GM20431 (cell line): ENCODE measurements at regions not wholly inside any gene's neighbourhood (a gene's known extent, or its start where the extent isn't known, plus 50 kb on each side); places are given as distances from the start of the nearest gene placed in this dataset.
"Not testable (repeated sequence)": the region's sequence is repeated elsewhere in the genome, so short reads cannot be mapped to it uniquely, and the experiment has no call there.

Experiments used
- in situ Hi-C: fragments of 300-500 bp; cut with MseI, MboI; formaldehyde crosslinking; loops from one replicate; pipeline ENCODE4 v1.15.0; 2020; ENCODE audit warnings: low sequenced_read_pairs; ENCODE audit not compliant: unreplicated experiment

DNA sequence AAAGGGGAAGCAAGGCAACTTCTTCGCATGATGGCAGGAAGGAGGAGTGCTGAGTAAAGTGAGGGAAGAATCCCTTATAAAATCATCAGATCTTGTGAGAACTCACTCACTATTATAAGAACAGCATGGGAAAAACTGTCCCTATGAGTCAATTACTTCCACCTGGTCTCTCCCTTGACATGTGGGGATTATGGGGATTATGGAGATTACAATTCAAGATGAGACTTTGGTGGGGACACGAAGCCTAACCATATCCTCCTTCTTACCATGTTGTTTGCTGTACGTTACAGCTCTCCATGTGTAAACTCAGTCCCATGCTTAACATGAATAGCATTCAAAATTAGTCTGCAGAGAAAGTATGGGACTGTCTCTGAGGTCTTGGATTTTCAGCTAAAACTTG lies 1096.8 kb upstream of the ACVR2A start:
- in situ Hi-C loops, result no loop called here

DNA sequence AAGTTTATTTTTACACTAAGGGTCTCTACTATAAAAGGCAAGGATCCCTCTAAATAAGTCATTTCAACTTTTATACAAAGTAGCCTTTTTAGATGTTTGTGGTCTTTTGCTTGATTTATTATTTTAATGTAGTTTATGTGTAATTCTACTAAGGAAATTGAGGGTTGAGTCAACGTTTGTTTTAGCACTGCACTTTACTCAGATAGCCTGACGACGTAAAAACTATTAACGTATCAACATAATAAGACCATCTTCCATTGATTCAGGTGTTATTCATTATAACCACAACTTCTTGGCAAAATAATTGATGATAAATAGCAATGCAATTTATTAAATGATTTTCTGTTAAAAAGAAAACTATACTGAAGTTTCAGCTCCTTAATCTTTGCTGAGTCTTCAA lies 1103.6 kb upstream of the ACVR2A start:
- in situ Hi-C loops, result no loop called here

DNA sequence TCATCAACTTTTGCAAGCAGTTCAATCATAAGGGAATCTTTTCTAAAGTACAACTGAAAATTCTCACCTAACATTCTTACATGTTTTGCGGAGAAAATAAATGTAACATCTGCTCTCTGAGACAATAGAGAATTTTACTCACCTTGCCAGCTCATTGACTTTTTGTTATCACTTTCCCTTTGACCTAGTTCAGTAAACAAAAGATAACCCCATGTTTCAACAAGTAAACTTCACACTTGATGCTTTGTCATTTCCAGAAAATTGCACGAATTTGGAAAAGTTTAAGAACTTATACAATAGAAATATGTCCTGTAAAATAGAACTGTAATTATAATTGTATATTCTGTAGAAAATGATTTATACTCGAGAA lies 1110.0 kb upstream of the ACVR2A start:
- in situ Hi-C loops, result no loop called here

DNA sequence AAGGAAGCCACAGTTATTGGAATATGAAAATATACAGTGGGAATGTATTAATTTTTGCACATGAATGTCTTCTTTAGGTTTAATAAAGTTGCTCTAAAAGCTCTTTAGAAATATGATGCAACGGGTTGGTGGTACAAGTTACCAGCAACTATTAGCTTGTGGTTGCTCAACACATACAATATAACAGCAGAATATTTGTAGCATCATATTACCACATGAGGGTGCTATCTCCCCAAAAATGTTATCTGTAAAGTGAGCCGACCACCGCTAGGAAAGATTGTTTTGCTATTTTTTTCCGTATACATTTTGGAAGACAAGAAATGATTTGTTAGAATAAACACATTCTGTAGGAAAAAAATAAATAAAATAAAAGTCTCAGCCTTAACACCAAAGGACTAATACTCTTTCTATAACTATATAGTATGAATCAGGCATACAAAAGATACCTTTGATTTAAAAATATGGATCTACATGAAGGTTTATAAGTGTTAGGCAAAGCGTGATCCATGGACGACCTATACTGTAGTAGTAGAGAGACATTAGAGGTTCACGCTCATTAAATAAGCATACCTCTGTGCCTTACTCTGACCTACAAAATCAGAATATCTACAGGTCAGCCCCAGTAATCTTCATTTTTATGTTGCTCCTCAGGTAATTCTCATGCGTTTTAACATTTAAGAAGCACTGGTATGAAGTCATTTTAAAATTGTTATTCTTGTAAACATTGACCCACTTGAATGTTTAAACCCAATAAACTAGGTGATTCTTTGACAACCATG lies 1110.6 kb upstream of the ACVR2A start:
- in situ Hi-C loops, result no loop called here

DNA sequence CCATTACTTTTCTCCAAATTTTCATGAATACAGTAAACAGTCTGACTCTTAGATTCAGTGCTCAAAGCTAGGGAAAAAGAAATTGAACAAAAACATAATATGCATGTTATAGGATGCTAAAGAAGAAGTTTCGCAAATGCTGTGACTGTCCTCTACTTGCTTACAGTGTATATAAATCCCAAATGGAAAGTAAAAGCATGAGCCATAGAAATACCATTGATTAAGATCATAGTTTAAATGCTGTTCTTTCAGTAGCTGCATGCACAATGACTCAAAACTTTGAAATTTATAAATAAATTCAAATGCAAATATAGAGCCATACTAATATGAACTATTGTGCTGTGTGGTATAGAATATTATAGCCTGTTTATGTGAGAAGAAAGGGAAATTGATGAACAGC lies 1113.9 kb upstream of the ACVR2A start:
- in situ Hi-C loops, result no loop called here

DNA sequence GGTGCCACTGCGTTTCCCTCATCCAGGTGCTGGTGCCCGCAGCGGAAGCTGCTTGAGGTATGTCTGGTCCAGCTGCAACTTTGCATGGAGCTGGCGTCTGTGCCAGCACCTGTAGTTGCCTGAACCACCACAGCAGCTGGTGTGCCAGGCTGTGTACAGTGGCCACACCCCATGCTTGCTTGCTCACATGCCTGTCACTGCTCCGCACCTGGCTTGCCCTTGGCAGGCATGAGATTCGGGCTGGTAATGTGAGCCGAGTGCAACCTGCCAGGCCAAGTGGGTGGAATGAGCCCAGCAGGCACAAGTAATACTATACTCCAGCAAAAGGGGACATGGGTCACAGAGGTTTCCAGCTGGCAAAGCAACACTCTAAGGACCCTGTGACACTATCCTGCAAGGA lies 1123.3 kb upstream of the ACVR2A start:
- in situ Hi-C loops, result no loop called here

DNA sequence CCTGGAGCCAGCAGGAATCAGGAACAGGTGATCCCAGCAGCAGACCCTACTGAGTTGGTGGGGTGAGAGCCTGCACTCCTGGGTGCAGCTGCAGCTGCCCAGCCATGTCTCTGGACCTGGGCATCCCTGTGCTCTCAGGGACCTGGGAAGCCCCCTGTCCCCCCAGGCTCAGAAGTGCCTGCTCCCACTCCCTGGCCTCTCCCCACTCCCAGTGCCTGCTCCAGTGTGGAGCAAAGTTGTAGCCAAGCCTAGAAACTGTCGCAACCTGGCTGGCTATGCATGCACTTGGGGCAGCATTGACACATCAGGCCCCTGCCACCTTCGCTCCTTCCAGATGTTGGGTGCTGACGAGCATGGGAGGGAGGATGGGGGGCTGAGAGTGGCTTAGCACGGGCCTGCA lies 1124.7 kb upstream of the ACVR2A start:
- in situ Hi-C loops, result no loop called here

DNA sequence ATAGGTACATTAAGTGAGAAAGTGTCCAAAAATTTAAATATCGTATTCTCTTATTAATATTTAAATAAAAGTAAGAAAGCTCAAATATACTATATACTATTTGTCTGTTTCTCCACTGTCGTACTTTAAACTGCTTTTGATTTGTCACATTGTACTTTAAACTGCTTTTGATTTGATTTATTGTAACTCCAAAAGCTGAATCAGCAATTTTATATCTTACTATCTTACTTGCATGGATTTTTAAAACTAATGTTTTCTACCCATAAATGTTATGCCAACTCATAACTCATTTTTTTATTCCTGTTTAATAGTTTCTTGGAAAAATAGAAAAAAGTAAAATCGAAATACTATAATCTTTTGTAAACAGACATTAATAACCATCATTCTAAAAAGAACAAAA lies 1128.2 kb upstream of the ACVR2A start:
- in situ Hi-C loops, result no loop called here

DNA sequence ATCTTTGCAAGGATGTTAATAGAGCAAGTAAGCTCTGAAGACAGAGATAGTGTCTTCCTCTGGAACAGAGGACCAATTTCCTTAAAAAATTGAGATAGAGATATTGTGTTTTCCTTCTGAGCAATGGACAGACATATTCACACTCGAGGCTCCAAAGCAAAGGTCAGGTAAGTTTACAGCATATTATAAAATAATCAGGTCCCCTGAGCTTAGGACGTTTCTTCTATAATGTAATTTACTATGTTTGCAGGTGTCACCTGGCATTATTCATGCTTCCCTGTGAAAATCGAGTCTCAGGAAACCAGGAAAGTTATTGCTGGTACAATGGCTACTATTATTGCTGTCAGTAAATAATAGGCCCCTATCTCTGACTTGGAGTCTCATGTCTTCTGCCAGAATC lies 1135.8 kb upstream of the ACVR2A start:
- in situ Hi-C loops, result no loop called here

DNA sequence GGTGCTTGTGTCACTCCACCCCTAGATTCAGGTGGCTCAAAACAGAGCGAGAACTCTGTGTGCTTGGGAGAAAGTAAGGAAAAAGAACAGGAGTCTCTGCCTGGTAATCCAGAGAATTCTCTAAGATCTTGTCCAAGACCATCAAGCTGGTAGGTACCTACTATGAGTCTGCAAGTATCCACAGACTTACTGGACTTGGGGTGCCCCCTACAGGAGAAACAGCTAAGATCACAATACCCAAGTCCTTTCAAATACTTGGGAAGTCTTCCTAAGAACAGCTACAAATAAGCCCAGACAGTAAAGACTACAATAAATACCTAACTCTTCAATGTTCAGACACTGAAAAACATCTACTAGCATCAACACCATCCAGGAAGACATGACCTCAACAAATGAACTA lies 1143.6 kb upstream of the ACVR2A start:
- in situ Hi-C loops, result no loop called here

DNA sequence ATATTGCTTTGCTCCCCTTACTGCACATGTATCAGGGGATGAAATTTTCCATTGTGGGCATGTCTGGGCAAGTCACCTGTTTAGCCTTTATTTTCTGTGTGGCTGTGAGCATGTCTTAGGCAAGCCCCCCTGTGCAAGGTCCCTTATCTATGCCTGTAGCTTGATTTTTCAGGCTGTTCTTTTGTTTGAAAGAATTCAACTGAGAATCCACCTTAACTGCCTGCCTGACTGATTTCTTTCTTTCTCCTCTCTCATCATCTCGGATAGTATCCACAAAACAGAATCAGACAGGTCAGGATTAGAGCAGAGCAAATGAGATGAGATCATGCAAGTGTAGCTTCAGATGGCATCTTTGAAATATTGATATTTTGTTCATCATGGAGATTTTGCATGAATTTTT lies 1147.5 kb upstream of the ACVR2A start:
- in situ Hi-C loops, result no loop called here

DNA sequence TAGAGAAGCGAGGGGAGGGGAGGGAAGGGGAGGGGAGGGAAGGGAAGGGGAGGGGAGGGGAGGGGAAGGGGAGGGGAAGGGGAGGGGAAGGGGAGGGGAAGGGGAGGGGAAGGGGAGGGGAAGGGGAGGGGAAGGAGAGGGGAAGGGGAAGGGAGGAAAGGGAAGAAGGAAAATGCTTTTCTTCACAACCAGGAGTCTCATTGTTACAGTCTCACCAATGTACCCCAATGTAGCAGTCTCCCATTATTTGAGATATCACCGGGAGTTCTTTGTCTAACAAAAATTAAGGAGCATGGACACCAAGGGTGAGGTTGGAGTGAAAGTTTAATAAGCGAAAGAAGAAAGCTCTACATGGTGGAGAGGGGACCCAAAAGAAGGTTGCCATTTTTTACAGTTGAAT lies 1148.0 kb upstream of the ACVR2A start:
- in situ Hi-C loops, result not testable (repeated sequence)

DNA sequence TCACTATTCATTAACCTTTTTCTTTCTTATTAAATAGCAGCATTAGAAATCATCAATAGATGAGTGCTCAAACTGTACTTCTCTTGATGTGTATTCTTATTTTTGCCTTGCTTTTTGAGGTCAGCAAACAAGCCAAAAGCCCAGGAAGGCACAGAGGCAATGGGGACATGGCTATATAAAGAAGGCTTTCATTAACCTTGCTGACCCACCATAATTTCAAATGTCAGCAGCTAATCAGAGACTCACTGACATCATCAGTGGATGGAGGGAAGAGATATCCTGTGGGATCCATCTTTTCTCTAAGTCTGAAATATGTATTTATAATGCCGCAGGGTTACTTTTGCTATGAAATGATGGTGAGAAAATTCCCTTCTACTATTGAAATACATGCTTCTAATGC lies 1162.8 kb upstream of the ACVR2A start:
- in situ Hi-C loops, result no loop called here

DNA sequence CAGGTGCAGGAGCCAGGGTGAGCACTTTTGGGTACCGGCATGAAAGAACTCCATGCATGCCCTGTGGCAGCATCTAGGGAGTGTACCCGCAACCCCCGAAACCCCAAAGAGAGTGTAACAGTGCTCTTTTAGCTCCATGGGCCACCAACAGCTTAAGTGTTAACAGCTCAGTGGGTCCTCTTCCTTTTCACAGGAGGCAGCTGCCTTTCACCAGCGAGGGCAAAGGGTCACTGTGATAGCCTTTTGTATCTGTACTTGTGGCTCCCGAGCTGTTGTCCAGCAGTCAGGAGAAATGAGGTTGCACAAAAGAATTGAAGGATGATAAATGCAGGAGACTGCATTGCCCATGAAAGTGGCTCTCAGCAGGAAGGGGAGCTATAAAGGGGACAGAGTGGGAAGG lies 1166.3 kb upstream of the ACVR2A start:
- in situ Hi-C loops, result no loop called here

DNA sequence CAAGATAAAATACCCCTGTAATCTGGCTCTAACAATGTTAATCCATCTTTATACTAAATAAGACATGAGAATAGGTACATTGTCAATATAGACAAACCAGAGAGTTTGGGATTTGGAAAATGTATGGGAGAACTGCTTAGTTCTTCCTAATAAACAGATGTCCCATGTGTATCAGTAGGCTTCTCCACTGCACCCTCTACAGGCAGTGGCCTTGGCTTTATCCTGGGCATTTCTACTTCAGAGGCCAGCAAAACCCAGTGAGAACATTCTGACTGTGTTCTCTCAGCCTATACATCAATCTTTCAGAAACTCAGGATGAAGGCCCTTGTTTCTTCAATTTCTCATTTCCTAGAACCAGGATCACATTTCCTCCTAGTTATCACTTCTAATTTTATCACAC lies 1167.5 kb upstream of the ACVR2A start:
- in situ Hi-C loops, result no loop called here

DNA sequence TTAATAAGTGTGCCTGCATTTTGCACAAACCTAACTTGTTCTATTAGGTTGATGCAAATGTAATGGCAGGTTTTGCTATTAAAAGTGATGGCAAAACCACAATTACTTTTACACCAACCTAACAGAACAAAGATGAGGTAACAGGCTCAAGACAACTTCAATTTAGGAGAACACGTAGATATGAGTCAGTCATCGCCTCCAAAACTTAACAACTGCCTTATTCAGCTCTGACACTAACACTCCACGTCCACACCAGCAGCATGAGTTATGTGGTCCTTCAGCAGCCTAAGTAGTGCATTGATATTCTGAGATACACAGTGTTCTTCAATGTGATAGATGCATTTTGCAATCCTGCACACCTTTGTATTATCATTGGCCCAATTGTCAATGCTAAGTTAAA lies 1175.1 kb upstream of the ACVR2A start:
- in situ Hi-C loops, result no loop called here

DNA sequence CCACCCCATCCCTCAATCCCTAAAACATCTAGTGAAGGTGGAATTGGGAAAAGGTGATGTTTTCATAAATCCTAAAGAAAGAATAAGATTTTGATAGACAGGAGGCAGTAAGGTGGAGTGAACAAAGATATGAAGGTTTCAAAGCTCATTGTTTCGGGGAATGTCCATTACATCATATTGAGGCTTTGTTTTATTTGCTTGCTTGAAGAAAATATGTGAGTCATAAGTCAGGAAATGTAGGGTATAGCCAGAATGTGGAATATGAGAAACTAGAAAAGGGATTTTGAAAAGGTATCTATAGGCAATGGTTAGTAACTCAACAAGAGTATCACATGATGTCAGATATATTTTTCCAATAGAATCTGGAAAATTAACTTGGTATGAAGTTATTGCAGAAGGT lies 1178.5 kb upstream of the ACVR2A start:
- in situ Hi-C loops, result no loop called here

DNA sequence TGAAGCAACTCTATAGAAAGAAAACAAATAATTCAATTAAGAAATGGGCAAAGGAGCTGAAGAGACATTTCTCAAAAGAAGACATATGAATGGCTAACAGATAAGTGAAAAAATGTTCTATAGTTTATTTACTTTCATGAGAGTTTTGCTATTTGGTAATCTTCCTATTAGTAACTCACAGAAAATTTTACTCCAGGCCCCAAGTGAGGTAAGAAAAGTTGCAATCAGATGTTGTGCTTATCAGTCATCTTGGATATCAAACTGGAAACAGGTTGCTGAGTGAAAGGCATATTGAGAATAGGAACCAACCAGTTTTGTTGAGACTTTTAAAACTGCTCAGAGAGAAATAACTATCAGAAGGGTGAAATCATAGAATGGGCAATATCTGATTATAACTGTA lies 1179.0 kb upstream of the ACVR2A start:
- in situ Hi-C loops, result no loop called here

DNA sequence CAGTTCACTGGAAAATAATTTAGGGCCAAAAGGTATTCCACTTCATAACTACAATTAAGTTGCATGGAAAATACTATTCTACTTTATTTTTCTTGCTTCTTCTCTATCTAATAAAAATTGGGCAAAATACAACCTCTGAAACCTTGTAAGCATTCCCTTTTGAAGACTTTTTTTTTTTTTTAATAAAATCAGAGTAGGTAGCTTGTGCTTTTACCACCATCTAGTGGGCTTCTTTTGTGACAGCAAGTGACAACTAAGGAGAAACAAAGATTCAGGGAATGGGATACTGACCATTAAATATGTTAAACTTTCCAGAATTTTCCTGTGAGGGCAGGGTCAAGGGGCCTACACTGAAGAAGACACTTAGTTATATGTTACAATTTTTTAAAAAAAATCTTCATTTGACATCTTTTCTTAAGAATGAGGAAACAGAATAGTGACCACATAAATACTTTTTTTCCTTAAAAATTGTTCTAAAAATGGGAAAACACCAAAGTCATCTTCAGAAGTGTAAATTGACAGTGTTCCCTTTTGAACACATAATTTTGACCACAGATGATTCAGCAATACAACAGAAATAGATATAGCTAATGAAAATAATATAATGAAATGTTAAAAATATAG lies 1183.2 kb upstream of the ACVR2A start:
- in situ Hi-C loops, result no loop called here

DNA sequence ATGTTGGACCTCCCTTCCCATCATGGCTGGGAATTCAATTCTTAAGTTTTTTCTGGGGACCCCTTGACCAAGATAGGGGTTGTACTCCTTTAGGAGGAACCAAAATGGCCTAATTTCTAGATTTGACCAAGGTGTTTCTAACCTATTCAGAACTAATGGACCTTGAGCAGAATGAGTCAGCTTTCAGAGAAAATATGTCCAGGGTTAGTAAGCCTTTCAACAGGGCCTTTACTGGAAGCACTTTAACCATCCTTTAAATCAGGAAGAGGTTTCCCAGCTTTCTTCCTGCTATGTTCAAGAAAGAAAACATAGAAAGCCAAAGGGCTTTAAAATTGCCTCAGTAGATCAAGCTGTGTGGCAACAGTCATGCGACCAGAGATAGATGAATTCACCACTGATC lies 1184.9 kb upstream of the ACVR2A start:
- in situ Hi-C loops, result no loop called here

DNA sequence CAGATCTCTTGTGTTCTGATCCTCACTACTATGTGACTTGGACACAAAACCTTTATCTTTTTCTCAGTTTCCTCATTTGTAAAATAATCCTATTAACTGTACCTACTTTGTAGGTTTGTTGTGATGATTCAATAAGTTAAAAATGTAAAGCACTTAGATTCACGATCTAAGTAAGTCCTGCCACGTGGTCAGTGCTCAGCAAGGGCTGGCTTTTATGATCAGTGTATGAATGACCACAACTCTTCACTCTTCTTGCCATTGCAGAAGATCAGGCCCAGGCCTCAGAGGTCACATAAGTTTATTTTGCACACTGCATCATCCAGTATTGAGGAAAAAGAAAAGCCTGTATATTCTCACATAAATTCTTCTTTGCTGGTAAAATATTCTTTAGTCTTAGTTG lies 1192.5 kb upstream of the ACVR2A start:
- in situ Hi-C loops, result no loop called here

DNA sequence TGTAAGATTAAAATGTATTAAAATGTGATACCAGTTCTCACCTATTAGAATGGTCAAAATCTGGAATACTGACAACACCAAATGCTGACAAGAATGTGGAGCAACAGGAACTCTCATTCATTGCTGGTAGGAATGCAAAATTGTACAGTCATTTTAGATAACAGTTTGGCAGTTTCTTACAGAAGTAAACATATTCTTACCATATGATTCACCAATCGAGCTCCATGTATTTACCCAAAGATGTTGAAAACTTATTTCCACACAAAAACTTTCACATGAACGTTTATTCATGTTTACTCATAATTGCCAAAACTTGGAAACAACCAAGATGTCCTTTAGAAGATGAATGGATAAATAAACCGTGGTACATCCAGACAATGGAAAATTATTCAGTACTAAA lies 1193.5 kb upstream of the ACVR2A start:
- in situ Hi-C loops, result no loop called here
